Neural cell (in vitro differentiated cells): ENCODE measurements at regions not wholly inside any gene's neighbourhood (a gene's known extent, or its start where the extent isn't known, plus 50 kb on each side); places are given as distances from the start of the nearest gene placed in this dataset.

ENCODE experiments used
- CTCF ChIP-seq: fragments of 450-650 bp; IDR thresholded peaks from 2 replicates; pipeline ENCODE4 v1.5.1; 2014; ENCODE audit warnings: antibody characterized with exemption, mild to moderate bottlenecking, moderate library complexity; ENCODE audit not compliant: poor library complexity, severe bottlenecking
- RAD21 ChIP-seq: fragments of 450-650 bp; conservative IDR thresholded peaks from 2 replicates; pipeline ENCODE4 v1.6.1; 2014; ENCODE audit warnings: antibody characterized with exemption, mild to moderate bottlenecking, moderate library complexity

DNA sequence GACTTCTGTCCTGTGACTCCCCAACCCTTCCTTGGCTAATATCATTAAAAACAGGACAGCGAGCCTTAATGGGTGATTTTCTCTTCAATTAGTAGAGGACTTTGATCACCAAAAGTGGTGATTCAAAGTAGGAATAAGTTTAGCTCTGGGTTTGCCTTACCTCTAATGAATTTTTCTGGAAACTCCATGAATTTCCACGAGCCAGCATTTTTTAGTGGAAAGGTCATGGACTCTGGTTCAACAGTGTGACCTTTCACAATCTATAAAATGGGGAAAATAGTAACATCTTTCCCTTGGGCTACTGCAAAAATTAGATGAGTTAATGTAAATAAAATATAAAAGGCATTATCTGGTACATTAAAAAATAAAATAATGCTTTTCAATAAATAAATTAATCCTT lies 417.8 kb upstream of the NR2F2 start:
- TF ChIP-seq CTCF (no peak), RAD21 (no peak)
